Neuronal stem cell (in vitro differentiated cells): ENCODE measurements at regions not wholly inside any gene's neighbourhood (a gene's known extent, or its start where the extent isn't known, plus 50 kb on each side); places are given as distances from the start of the nearest gene placed in this dataset.

Experiments
- DNase-seq: peaks from one replicate; pipeline ENCODE4 v3.0.0-alpha.2; 2013; ENCODE audit warnings: low spot score
- H2AFZ ChIP-seq: one replicate; pipeline ENCODE4 v1.6.1; 2013; ENCODE audit warnings: mild to moderate bottlenecking, low read length, inconsistent platforms
- H2AK5ac ChIP-seq: 2 replicates; pipeline ENCODE4 v1.6.1; 2013; ENCODE audit warnings: low read depth, mild to moderate bottlenecking, inconsistent platforms, low read length, moderate library complexity, mixed read lengths
- H2BK120ac ChIP-seq: 2 replicates; pipeline ENCODE4 v1.6.1; 2013; ENCODE audit warnings: low read depth, mild to moderate bottlenecking, inconsistent platforms, low read length, moderate library complexity, mixed read lengths
- H2BK12ac ChIP-seq: one replicate; pipeline ENCODE4 v1.6.1; 2013; ENCODE audit warnings: low read length, inconsistent platforms
- H2BK15ac ChIP-seq: 2 replicates; pipeline ENCODE4 v1.6.1; 2013; ENCODE audit warnings: mild to moderate bottlenecking, low read length, inconsistent platforms, mixed read lengths
- H2BK5ac ChIP-seq: one replicate; pipeline ENCODE4 v1.6.1; 2013; ENCODE audit warnings: inconsistent platforms, mild to moderate bottlenecking, low read length, moderate library complexity
- H3K14ac ChIP-seq: one replicate; pipeline ENCODE4 v1.6.1; 2013; ENCODE audit warnings: low read length, inconsistent platforms
- H3K18ac ChIP-seq: 2 replicates; pipeline ENCODE4 v1.6.1; 2013; ENCODE audit warnings: low read length, inconsistent platforms
- H3K23ac ChIP-seq: 2 replicates; pipeline ENCODE4 v1.6.1; 2013; ENCODE audit warnings: low read depth, mild to moderate bottlenecking, mixed read lengths, low read length, inconsistent platforms; ENCODE audit not compliant: poor library complexity
- H3K27ac ChIP-seq: replicated peaks from 3 replicates; pipeline ENCODE4 v1.5.1; 2013; ENCODE audit warnings: low read length, inconsistent platforms
- H3K27me3 ChIP-seq, 3 experiments: 2 replicates each; pipeline ENCODE4 v1.6.1; 2013; ENCODE audit warnings: low read length in 3 of 3, mild to moderate bottlenecking in 2 of 3, inconsistent platforms in 1 of 3, low read depth in 1 of 3, mixed read lengths in 1 of 3, moderate library complexity in 1 of 3; ENCODE audit not compliant: control insufficient read depth in 3 of 3, insufficient read depth in 3 of 3
- H3K36me3 ChIP-seq, 2 donors: replicated peaks in 1 of 2; 2 replicates each; pipeline ENCODE4 v1.6.1; 2013; ENCODE audit warnings: low read length in 2 of 2; ENCODE audit not compliant: control insufficient read depth in 2 of 2, insufficient read depth in 2 of 2
- H3K4ac ChIP-seq: 2 replicates; pipeline ENCODE4 v1.6.1; 2013; ENCODE audit warnings: inconsistent platforms, mild to moderate bottlenecking, low read length, moderate library complexity
- H3K4me1 ChIP-seq, 2 donors: 1 replicate in 1 of 2; 2 replicates in 1 of 2; pipeline ENCODE4 v1.6.1; 2013; ENCODE audit warnings: low read length in 2 of 2, low read depth in 1 of 2; ENCODE audit not compliant: control insufficient read depth in 2 of 2, insufficient read depth in 1 of 2
- H3K4me2 ChIP-seq: one replicate; pipeline ENCODE4 v1.6.1; 2013; ENCODE audit warnings: mild to moderate bottlenecking, low read length, inconsistent platforms; ENCODE audit not compliant: insufficient read depth, poor library complexity, severe bottlenecking
- H3K4me3 ChIP-seq, 2 donors: 2 replicates each; pipeline ENCODE4 v1.5.1; 2013; ENCODE audit warnings: low read length in 2 of 2, mild to moderate bottlenecking in 2 of 2, inconsistent platforms in 1 of 2, moderate library complexity in 1 of 2
- H3K79me1 ChIP-seq: one replicate; pipeline ENCODE4 v1.6.1; 2013; ENCODE audit warnings: low read depth, mild to moderate bottlenecking, inconsistent platforms, low read length, moderate library complexity
- H3K9ac ChIP-seq: one replicate; pipeline ENCODE4 v1.6.1; 2013; ENCODE audit warnings: mild to moderate bottlenecking, low read depth, low read length, inconsistent platforms; ENCODE audit not compliant: poor library complexity
- H3K9me3 ChIP-seq, 2 donors: replicated peaks in 1 of 2; 2 replicates each; pipeline versions ENCODE3 to v1.6.1; 2013; ENCODE audit warnings: low read length in 2 of 2, mild to moderate bottlenecking in 2 of 2, inconsistent platforms in 1 of 2, low read depth in 1 of 2, mixed read lengths in 1 of 2, moderate library complexity in 1 of 2; ENCODE audit not compliant: control insufficient read depth in 2 of 2, insufficient read depth in 1 of 2
- H4K8ac ChIP-seq: one replicate; pipeline ENCODE4 v1.6.1; 2013; ENCODE audit warnings: low read depth, mild to moderate bottlenecking, inconsistent platforms, low read length, moderate library complexity
- H4K91ac ChIP-seq: one replicate; pipeline ENCODE4 v1.6.1; 2013; ENCODE audit warnings: low read length, low read depth, mild to moderate bottlenecking, inconsistent platforms; ENCODE audit not compliant: poor library complexity
- WGBS, 2 donors: extraction: QIAGEN DNeasy Blood & Tissue Kit; methylation state at CpG; one replicate each; pipeline ENCODE4 v1.1.7; 2013; ENCODE audit warnings: missing lambda C conversion rate in 2 of 2, mixed read lengths in 1 of 2; ENCODE audit not compliant: insufficient read length in 2 of 2, insufficient replicate concordance in 1 of 2; ENCODE audit errors: extremely low coverage in 2 of 2; 5-methylcytosine and 5-hydroxymethylcytosine counted together

DNA sequence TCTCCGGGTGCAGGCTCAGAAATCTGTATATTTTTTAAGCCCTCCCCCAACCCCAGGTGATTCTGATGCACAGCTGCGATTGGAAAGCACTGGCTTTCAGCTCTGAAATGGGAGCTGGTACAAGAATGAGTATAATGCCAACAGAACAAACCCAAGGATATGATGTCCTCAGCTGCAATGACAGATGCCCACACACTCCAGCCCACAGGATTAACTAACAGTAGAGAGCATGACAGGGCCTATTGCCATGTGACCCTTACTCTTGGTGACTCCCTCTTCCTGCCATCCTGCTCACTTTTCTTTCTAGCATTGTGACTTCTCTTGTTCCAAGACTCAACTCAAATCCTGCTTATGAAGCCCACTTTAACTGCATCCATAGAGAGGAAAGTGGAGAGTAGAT, 174.5 kb downstream of the FGF18 start:
- no peak for DNase-seq
- Histone ChIP-seq H3K4ac (no peak overlapping the region), H3K23ac (no peak overlapping the region), H3K9ac (no peak overlapping the region), H4K91ac (no peak overlapping the region), H3K4me1 (peaks cover 0 to 4% of the 10 kb centered on the region in 2 donors), H2BK12ac (no peak overlapping the region), H3K36me3 (no peaks in the 10 kb centered on the region), H3K79me1 (no peaks in the 10 kb centered on the region), H3K9me3 (peaks cover 0 to 2% of the 10 kb centered on the region in 2 donors), H3K18ac (no peak overlapping the region), H4K8ac (no peak overlapping the region), H3K4me3 (no peak overlapping the region), H2BK15ac (no peak overlapping the region), H3K14ac (no peak overlapping the region), H2BK120ac (no peak overlapping the region), H2AFZ (no peak overlapping the region), H3K27ac (no peak overlapping the region), H3K27me3 (no peaks in the 10 kb centered on the region), H2AK5ac (no peak overlapping the region), H3K4me2 (no peak overlapping the region), H2BK5ac (no peak overlapping the region)
- WGBS, 2 donors: no CpG with 5 or more reads among the region's 2 CpGs

DNA sequence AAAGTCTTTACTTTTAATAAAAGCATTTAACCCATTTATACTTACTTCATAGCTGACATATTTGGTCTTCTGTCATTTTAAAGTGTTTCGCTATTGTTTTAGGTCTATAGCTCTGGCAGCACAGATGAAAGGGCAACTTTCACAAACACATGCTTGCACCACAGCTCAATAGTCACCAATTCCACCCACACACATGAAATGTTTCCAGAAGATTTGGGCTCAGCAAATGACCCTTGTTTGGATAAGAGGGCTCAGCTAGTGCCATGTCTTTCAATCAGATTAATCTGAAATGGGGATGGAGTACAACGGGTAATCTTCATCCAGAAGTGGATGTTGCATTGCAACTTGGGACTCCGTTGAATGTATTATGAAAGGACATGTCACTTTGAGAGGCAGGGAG, 176.0 kb downstream of the FGF18 start:
- Histone ChIP-seq H4K8ac (no peak overlapping the region), H2BK5ac (no peak overlapping the region), H3K27me3 (no peaks in the 10 kb centered on the region), H2BK15ac (no peak overlapping the region), H3K23ac (no peak overlapping the region), H2BK12ac (no peak overlapping the region), H3K4me3 (no peak overlapping the region), H2AK5ac (no peak overlapping the region), H3K4ac (no peak overlapping the region), H2AFZ (no peak overlapping the region), H2BK120ac (no peak overlapping the region), H3K18ac (no peak overlapping the region), H3K4me1 (peaks cover 0 to 2% of the 10 kb centered on the region in 2 donors), H3K14ac (no peak overlapping the region), H3K36me3 (no peaks in the 10 kb centered on the region), H3K27ac (no peak overlapping the region), H3K9me3 (no peaks in the 10 kb centered on the region), H3K79me1 (no peaks in the 10 kb centered on the region), H3K9ac (no peak overlapping the region), H4K91ac (no peak overlapping the region), H3K4me2 (no peak overlapping the region)
- DNase-seq: no peak
- no CpG with 5 or more reads among the region's 3 CpGs for WGBS, 2 donors

DNA sequence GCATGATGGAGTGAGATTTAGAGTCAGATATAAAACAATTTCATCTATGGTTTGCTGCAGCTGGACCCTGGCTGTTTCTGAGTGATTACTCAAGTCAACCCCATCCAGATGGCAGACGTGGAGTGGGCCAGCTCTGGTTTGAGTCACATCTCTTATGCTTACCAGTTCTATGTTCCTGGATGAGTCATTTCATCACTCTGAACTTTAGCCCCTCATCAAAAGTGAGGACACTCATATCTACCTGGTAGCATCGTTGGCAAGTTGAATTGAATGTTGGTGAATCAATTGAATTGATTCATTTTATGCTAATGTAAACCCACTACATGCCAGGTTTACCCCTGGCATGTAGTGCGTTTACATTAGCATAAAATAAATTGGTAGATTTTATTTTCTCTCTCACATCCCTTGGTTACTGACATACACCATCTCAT, 176.4 kb downstream of the FGF18 start:
- Histone ChIP-seq H3K27me3 (no peaks in the 10 kb centered on the region), H3K9ac (no peak overlapping the region), H3K27ac (no peak overlapping the region), H3K4ac (no peak overlapping the region), H3K4me2 (no peak overlapping the region), H4K8ac (no peak overlapping the region), H3K18ac (no peak overlapping the region), H2BK15ac (no peak overlapping the region), H2AFZ (no peak overlapping the region), H3K23ac (no peak overlapping the region), H2BK120ac (no peak overlapping the region), H4K91ac (no peak overlapping the region), H2BK12ac (no peak overlapping the region), H3K79me1 (no peaks in the 10 kb centered on the region), H3K4me3 (no peak overlapping the region), H2BK5ac (no peak overlapping the region), H3K14ac (no peak overlapping the region), H3K36me3 (no peaks in the 10 kb centered on the region), H2AK5ac (no peak overlapping the region), H3K4me1 (peaks cover 0 to 2% of the 10 kb centered on the region in 2 donors), H3K9me3 (no peaks in the 10 kb centered on the region)
- no CpG with 5 or more reads among the region's 3 CpGs for WGBS, 2 donors
- no peak for DNase-seq

DNA sequence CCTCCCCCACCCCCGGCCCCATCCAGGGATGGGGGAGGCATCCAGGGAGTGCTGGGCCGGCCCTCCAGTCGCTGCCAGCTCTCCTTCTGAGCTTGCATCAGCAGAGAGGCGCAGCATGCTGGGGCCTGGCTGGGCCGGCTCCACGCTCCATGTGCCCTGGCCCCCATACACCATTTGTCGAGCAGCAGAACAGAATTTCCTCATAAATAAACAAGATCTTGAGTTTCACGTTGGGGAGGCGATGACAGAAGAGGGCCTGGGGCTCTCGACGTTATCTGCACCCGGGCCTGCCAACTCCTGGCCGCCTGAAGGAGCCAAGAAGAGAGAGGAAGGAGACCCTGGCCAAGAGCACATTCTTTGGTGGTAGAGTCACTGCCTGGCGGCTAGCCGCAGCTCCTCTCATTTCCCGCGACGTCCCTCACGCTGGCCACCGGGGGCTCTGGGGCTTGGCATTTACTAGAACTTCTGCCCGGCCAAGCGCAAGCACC, 177.0 kb downstream of the FGF18 start:
- Histone ChIP-seq H3K4me1 (peaks cover 0 to 2% of the 10 kb centered on the region in 2 donors), H3K79me1 (no peaks in the 10 kb centered on the region), H2BK5ac (no peak overlapping the region), H3K23ac (no peak overlapping the region), H3K27me3 (no peaks in the 10 kb centered on the region), H3K4me3 (no peak overlapping the region), H3K9me3 (no peaks in the 10 kb centered on the region), H3K14ac (no peak overlapping the region), H3K18ac (peak overlapping the region; percentile 39), H2AFZ (no peak overlapping the region), H2BK120ac (no peak overlapping the region), H3K4ac (no peak overlapping the region), H3K9ac (no peak overlapping the region), H3K36me3 (no peaks in the 10 kb centered on the region), H4K8ac (no peak overlapping the region), H2BK12ac (no peak overlapping the region), H2BK15ac (no peak overlapping the region), H3K27ac (no peak overlapping the region), H4K91ac (no peak overlapping the region), H3K4me2 (no peak overlapping the region), H2AK5ac (no peak overlapping the region)
- no peak for DNase-seq
- WGBS, 2 donors: no CpG with 5 or more reads among the region's 22 CpGs
